ENCODE measurements at regions not wholly inside any gene's neighbourhood (a gene's known extent, or its start where the extent isn't known, plus 50 kb on each side); places are given as distances from the start of the nearest gene placed in this dataset.

- TF ChIP-seq REST (IDR thresholded peaks at IDR 0.05) (no peak), CTCF (IDR thresholded peaks at IDR 0.05; ENCODE audit: low read depth, low read length, missing input control) (no peak), JUND (IDR thresholded peaks at IDR 0.05) (no peak), TAF1 (conservative IDR thresholded peaks at IDR 0.05) (no peak)
Observed at GRCh38 chr7:96481796-96482195, 159.9 kb upstream of the SLC25A13 start.

Data from liver (tissue), 3 donors.